Activated effector memory CD4-positive, alpha-beta T cell treated with anti-CD3 and anti-CD28 coated beads, Interleukin-2, amount 50 U/mL, for 16 hours (primary cell): ENCODE measurements at regions not wholly inside any gene's neighbourhood (a gene's known extent, or its start where the extent isn't known, plus 50 kb on each side); places are given as distances from the start of the nearest gene placed in this dataset.

Experiments used
- DNase-seq: peaks from one replicate; pipeline ENCODE4 v3.0.0-alpha.2; 2020

- no peak for DNase-seq
Observed at GRCh38 chr3:22495791-22496190, 707.3 kb upstream of the UBE2E2 start.

- no peak for DNase-seq
Observed at GRCh38 chr3:22496641-22497040, 706.5 kb upstream of the UBE2E2 start.

GRCh38 chr3:22506871-22507270 is 696.3 kb upstream of the UBE2E2 start:
- no peak for DNase-seq

GRCh38 chr3:22507709-22508108 is 695.4 kb upstream of the UBE2E2 start:
- no peak for DNase-seq

GRCh38 chr3:22523925-22524324 is 679.2 kb upstream of the UBE2E2 start:
- DNase-seq, result no peak

DNA sequence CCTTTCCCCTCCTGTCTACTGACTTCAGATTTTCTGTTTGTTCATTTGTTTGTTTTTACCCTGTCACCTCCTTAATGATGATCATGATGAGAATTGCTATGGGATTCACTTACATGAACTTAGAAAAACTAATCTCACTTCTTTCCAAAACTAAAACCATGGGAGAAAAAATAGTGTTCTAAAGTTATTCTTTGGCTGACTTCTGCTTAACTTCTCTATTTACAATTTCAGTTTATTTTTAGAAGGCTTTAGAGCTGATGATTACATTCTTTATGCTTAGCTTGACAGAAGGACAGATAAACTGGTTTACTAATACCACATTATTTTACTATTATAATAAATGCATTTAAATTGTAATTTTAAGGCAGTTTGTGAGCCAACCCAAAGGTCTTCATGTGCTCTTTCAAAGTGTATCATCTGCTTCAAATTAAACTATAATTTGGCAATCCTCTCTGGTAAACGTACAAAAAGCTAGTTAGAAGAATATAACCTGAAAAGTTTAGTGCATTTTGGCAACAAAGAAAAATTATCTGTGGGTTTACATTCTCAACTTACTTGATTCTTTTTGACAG is 676.8 kb upstream of the UBE2E2 start:
- DNase-seq, result no peak

- DNase-seq, result no peak
Observed at GRCh38 chr3:22536541-22536940, 666.6 kb upstream of the UBE2E2 start.

DNA sequence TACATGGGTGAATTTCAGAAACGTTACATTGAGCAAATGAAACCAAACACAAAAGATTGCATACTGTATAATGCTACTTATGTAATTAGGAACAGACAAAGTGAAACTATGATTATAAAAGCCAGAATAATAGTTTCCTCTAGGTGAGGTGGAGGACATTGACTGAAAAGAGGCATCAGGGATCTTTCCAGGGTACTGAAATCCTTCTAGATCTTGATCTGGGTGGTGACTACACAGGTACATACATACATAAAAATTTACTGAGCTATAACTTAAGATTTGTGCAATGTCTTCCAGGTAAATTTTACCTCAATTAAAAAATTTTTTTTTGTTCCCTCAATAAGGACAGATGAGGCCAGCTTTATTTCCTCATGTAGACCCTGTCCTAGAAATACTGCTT is 665.6 kb upstream of the UBE2E2 start:
- no peak for DNase-seq

DNA sequence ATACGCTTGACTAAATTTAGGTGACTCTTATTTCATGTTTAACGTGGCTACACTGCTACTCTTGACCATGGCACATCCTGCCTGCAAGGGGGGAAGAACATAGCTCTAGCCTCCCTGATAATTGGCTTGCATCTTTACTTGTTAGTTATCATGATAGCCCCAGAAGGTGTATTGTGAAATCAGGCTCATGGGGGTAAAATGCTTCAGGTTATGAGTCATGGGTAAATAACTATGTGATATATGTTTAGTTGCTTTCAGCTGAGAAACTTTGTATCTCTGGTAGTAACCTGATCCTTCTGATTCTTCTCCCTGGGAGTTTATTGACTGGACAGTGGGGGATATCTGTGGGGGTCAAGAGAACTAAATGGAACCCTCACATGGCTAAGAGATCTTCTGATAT is 660.8 kb upstream of the UBE2E2 start:
- no peak for DNase-seq

DNA sequence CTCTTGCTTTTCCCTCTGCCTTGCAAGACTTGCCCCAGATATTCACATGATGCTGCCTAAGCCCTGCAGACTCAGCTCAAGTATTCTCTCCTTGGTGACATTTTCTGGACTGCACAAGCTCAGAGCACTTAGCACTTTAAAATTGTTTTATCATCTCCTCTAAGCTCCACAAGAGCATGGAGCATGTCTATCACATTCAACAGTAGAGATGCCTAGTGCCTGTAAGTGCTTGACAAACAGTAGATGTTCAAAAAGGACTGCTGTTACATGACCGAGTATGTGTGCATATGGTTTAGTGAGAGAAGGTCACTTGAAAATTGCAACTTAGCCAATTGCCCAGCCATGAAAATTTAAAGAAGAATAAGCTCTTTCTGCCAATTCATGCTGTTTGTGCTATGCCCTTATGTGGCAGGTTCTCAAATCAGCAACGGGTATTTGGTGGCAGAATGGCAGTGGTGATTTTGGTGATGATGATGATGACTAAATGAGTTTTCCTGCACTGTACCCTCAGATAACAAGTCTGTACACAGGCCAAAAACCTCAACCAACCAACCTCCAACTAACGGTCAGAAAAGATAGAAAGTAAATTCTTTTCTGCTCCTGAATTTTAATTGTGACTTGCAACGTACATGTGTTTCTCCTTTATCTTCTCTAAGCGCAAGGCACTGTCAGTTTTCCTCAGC is 647.2 kb upstream of the UBE2E2 start:
- no peak for DNase-seq

DNA sequence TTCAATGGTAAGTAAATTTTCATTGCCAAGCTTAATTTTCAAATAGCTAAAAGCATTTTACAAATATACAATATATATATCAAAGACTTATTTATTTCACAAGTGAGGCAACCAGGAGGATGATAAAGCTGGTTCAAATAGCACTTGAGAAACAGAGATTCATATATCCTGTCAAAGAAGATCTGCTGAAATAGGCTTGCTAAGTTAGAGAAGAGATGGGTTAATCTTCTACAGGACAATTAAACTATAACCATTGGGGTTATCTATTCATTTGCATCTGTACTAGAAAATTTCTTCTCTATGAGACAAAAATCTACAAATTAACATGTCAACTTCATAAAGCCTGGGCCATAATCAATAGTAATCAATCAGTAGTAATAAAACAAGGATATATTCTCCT is 637.7 kb upstream of the UBE2E2 start:
- no peak for DNase-seq

- no peak for DNase-seq
Observed at GRCh38 chr3:22568285-22568684, 634.8 kb upstream of the UBE2E2 start.

GRCh38 chr3:22569570-22569969 is 633.6 kb upstream of the UBE2E2 start:
- no peak for DNase-seq

GRCh38 chr3:22581007-22581406 is 622.1 kb upstream of the UBE2E2 start:
- DNase-seq, result no peak

DNA sequence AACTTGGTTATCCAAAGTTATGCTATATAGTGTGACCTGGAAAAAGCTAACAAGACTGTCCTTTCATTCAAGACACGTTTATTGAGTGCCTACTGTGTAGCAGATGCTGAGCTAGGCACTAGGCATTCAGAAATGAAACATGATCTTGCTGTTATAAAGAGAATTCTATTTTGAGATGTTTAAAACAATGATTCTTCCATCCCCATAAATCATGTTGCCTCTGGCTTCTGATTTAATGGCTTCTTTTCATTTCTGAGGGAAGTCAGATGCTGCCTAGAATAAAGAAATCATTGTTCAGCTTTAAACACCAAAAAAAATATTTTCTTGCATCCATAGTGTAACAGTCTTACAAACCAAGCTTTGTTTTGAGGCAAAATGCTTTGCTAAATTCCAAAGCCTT is 620.9 kb upstream of the UBE2E2 start:
- no peak for DNase-seq

DNA sequence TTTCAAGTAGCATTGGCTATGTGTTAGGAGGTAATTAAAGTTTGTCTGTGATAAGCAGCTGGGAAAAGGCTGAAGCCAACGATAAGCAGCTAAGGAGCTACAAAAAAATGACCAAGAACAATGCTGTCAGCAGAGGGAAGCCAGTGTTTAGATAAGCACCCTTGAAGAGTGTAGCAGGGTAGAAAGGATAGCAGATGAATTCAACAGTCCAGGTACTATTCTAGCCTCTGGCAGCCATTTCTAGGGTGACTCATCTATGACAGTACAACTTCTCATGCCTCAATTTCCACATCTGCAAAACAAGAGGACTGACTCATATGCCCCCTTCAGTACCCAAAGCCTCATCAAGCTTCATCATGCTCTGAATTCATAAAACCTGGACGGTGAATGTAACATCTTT is 617.6 kb upstream of the UBE2E2 start:
- no peak for DNase-seq

- DNase-seq, result no peak
Observed at GRCh38 chr3:22585911-22586310, 617.2 kb upstream of the UBE2E2 start.

DNA sequence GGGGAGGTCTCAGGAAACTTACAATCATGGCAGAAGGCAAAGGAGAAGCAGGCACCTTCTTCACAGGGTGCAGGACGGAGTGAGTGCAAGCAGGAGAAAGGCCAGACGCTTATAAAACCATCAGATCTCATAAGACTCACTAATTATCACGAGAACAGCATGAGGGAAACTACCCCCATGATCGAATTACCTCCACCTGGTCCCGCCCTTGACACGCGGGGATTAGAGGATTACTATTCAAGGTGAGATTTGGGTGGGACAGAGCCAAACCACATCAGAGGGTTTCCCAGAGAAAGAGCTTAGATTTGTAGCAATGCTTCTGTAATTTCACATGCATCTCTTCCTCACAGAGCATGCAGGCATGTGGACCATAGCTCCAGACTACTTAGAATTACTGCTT is 615.7 kb upstream of the UBE2E2 start:
- no peak for DNase-seq

DNA sequence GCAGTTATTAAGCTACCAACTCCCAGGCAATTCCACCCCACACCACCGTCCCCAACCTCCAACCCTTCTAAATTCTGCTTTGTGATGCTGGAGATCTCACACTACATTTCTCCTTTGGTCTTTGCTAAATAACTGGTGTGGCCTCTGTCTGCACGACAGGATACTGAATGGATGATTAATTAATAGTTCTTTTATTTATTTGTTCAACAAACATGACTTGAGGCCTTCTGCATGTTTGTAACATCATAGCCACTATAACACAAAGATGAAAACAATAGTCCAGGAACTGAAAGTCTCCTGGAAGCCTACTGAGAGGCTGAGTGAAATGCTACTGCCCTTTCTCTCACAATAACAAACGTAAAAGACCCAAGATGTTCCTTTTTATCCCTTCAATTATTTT is 609.5 kb upstream of the UBE2E2 start:
- no peak for DNase-seq

DNA sequence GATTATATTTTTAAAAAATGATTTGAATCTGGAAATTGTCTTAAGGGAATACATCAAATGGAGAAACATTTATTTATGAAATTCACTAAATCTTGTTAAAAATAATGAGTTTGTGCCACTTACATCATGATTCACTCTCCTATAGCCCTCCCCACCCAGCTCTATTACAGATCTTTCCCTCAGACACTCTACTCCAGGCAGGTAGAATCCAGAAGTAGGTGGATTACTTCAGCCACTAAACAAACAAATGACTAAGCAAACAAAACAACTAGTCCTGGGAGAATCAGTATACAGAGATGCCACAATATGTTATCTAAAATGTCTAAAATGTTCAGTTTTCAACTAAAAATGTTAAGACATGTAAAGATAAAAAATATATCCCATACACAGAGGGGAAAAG is 608.1 kb upstream of the UBE2E2 start:
- DNase-seq, result no peak

- no peak for DNase-seq
Observed at GRCh38 chr3:22606461-22606860, 596.7 kb upstream of the UBE2E2 start.

DNA sequence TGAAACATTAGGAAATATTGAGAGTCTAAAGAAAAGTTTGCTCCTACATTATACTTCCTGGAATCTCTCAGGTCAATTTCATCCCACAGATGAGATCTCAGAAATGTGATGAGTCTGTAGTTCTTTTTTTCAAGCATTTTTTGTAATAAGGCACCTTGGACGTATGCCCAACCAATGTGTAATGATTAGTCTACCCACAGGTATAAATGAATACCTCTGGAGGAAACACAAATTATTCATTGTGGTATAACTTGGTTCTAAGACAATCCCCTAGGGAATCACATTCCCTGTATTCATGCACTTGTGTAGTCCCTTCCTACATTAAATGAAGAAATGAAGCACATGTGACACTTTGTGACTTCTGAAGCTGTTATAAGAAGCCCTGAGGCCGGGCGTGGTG is 596.2 kb upstream of the UBE2E2 start:
- no peak for DNase-seq

- DNase-seq, result no peak
Observed at GRCh38 chr3:22608093-22608492, 595.0 kb upstream of the UBE2E2 start.

GRCh38 chr3:22608721-22609120 is 594.4 kb upstream of the UBE2E2 start:
- no peak for DNase-seq

DNA sequence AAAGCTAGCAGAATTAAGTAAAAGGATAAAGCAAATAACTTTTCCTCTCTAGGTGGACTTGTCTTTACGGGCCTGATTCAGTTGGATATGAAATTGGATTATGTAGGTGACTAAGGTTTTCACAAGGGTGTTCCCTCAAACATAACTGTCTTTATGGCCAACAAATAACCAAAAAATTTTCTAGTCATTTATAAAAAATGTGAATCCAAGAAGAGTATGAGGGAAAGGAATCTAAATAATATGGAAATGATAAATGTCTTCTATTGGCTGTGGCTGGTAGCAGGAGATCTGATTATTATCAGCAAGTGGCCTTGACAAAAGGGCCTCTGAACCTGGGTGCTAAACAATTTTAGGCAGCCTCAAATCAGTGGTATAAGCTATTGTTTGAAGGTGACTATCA is 594.0 kb upstream of the UBE2E2 start:
- no peak for DNase-seq
